Astrocyte (in vitro differentiated cells and primary cell): ENCODE measurements at regions not wholly inside any gene's neighbourhood (a gene's known extent, or its start where the extent isn't known, plus 50 kb on each side); places are given as distances from the start of the nearest gene placed in this dataset.

Source experiments
- DNase-seq: peaks from one replicate; pipeline ENCODE4 v3.0.0-alpha.2; 2010; ENCODE audit warnings: low read depth
- FAIRE-seq: peaks from 2 replicates; lab custom pipeline; 2011; peaks lifted over from hg19 to GRCh38; lab: Jason Lieb, UNC
- H2AFZ ChIP-seq: 2 replicates; pipeline ENCODE4 v1.6.0; 2012; ENCODE audit warnings: low read depth, low read length, inconsistent platforms
- H3K27ac ChIP-seq: 2 replicates; pipeline ENCODE4 v1.5.1; 2011; ENCODE audit warnings: low read depth, low read length, inconsistent platforms
- H3K27me3 ChIP-seq: 2 replicates; pipeline ENCODE4 v1.6.0; 2011; ENCODE audit warnings: low read length, inconsistent platforms; ENCODE audit not compliant: insufficient read depth
- H3K36me3 ChIP-seq: 2 replicates; pipeline ENCODE4 v1.5.1; 2011; ENCODE audit warnings: low read length, inconsistent platforms; ENCODE audit not compliant: insufficient read depth
- H3K4me1 ChIP-seq: 2 replicates; pipeline ENCODE4 v1.5.1; 2011; ENCODE audit warnings: low read length, inconsistent platforms; ENCODE audit not compliant: insufficient read depth
- H3K4me2 ChIP-seq: 2 replicates; pipeline ENCODE4 v1.6.0; 2012; ENCODE audit warnings: low read length, inconsistent platforms
- H3K4me3 ChIP-seq: 2 replicates; pipeline ENCODE4 v1.5.1; 2011; ENCODE audit warnings: low read depth, mild to moderate bottlenecking, low read length, inconsistent platforms; ENCODE audit not compliant: insufficient read depth
- H3K79me2 ChIP-seq: 2 replicates; pipeline ENCODE4 v1.6.0; 2012; ENCODE audit warnings: mild to moderate bottlenecking, low read length, inconsistent platforms; ENCODE audit not compliant: insufficient read depth
- H3K9ac ChIP-seq: 2 replicates; pipeline ENCODE4 v1.6.0; 2012; ENCODE audit warnings: mild to moderate bottlenecking, low read length, inconsistent platforms
- H3K9me3 ChIP-seq: 2 replicates; pipeline ENCODE4 v1.5.1; 2012; ENCODE audit warnings: low read depth, mild to moderate bottlenecking, low read length, inconsistent platforms; ENCODE audit not compliant: insufficient read depth
- H4K20me1 ChIP-seq: 2 replicates; pipeline ENCODE4 v1.6.0; 2012; ENCODE audit warnings: low read length, inconsistent platforms; ENCODE audit not compliant: insufficient read depth
- H3K27ac Mint-ChIP-seq: one replicate; pipeline ENCODE4 v1.8.0; 2021; ENCODE audit warnings: mild to moderate bottlenecking, mixed read lengths; ENCODE audit not compliant: unreplicated experiment
- H3K27me3 Mint-ChIP-seq: one replicate; pipeline ENCODE4 v1.8.0; 2021; ENCODE audit warnings: low read depth, mixed read lengths; ENCODE audit not compliant: unreplicated experiment
- H3K36me3 Mint-ChIP-seq: one replicate; pipeline ENCODE4 v1.8.0; 2021; ENCODE audit warnings: low read depth, mixed read lengths; ENCODE audit not compliant: unreplicated experiment
- H3K4me1 Mint-ChIP-seq: one replicate; pipeline ENCODE4 v1.8.0; 2021; ENCODE audit warnings: low read depth, mixed read lengths; ENCODE audit not compliant: unreplicated experiment
- H3K4me3 Mint-ChIP-seq: one replicate; pipeline ENCODE4 v1.8.0; 2021; ENCODE audit warnings: mild to moderate bottlenecking, moderate library complexity, mixed read lengths; ENCODE audit not compliant: unreplicated experiment
- H3K9me3 Mint-ChIP-seq: one replicate; pipeline ENCODE4 v1.8.0; 2021; ENCODE audit warnings: mild to moderate bottlenecking, mixed read lengths; ENCODE audit not compliant: unreplicated experiment
- CTCF ChIP-seq: IDR thresholded peaks from 2 replicates; pipeline ENCODE4 v1.5.1; 2011; ENCODE audit warnings: low read depth, mild to moderate bottlenecking, inconsistent platforms, low read length, moderate library complexity; ENCODE audit not compliant: insufficient read depth
- EZH2 ChIP-seq: IDR thresholded peaks from 2 replicates; pipeline ENCODE4 v1.6.1; 2012; ENCODE audit warnings: mild to moderate bottlenecking, low read length, inconsistent platforms; ENCODE audit not compliant: insufficient read depth

DNA sequence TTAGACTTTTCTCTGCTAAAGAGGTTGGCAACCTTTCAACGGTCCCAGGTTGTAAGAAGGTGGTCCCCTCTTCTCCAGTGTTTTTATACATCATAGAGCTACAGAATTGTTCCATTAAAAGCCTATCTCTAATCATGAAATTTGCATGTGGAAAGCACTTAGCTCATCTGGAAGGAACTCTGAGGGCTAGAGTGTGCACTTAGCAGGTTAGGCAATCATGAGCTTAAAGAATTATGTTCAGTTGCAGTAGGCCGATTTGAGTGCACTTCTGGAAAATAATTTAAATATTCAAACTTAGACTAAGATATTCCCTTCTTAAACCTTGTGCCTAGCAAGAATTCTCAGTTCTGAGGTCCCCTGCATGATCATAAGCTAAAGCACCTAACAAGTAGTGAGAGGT is 468.7 kb downstream of the SPATA31D1 start:
- Mint-ChIP-seq H3K27me3 (no peaks in the 10 kb centered on the region), H3K36me3 (no peaks in the 10 kb centered on the region), H3K27ac (no peak overlapping the region), H3K4me1 (peaks cover 8% of the 10 kb centered on the region), H3K9me3 (no peaks in the 10 kb centered on the region), H3K4me3 (no peak overlapping the region)
- Histone ChIP-seq H3K4me2 (no peak overlapping the region), H3K79me2 (no peaks in the 10 kb centered on the region), H3K9ac (no peak overlapping the region), H3K27me3 (no peaks in the 10 kb centered on the region), H3K4me1 (no peaks in the 10 kb centered on the region), H3K4me3 (no peak overlapping the region), H3K36me3 (no peaks in the 10 kb centered on the region), H3K9me3 (no peaks in the 10 kb centered on the region), H4K20me1 (no peaks in the 10 kb centered on the region), H3K27ac (no peak overlapping the region), H2AFZ (no peak overlapping the region)
- DNase-seq = no peak
- FAIRE-seq = no peak
- TF ChIP-seq CTCF = no peak
- TF ChIP-seq EZH2 = no peak

GRCh38 chr9:82457891-82458290 is 469.3 kb downstream of the SPATA31D1 start:
- H3K9me3 Mint-ChIP-seq = no peaks in the 10 kb centered on the region
- FAIRE-seq (no peak), DNase-seq (no peak)
- no peaks in the 10 kb centered on the region for H3K27me3 Mint-ChIP-seq
- Histone ChIP-seq H3K9ac (no peak overlapping the region), H3K4me1 (no peaks in the 10 kb centered on the region), H3K9me3 (no peaks in the 10 kb centered on the region), H3K79me2 (no peaks in the 10 kb centered on the region), H4K20me1 (no peaks in the 10 kb centered on the region), H3K36me3 (no peaks in the 10 kb centered on the region), H3K27ac (no peak overlapping the region), H3K4me3 (no peak overlapping the region), H3K27me3 (no peaks in the 10 kb centered on the region), H2AFZ (no peak overlapping the region), H3K4me2 (no peak overlapping the region)
- no peaks in the 10 kb centered on the region for H3K36me3 Mint-ChIP-seq
- H3K4me1 Mint-ChIP-seq = peaks cover 8% of the 10 kb centered on the region
- H3K4me3 Mint-ChIP-seq = no peak overlapping the region
- no peak for TF ChIP-seq EZH2
- TF ChIP-seq CTCF = no peak
- no peak overlapping the region for H3K27ac Mint-ChIP-seq

DNA sequence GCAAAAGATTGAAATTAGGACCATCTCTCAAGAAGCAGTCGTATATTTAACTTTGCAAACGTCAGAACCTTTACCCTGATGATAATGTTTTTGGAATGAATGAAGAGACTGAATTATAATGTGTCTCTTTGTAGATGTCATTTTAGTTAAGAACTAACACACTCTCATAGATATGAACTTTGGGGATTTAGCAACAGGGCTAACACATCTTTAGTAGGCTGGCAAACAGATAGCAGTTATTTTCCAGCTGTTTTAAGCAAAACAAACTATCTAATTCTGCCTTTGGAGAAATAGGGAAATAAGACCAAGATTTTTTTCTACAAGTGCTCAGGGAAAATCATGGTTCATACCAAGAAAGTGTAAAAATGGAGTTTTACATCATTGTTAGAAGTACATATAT is 469.7 kb downstream of the SPATA31D1 start:
- H3K27me3 Mint-ChIP-seq = no peaks in the 10 kb centered on the region
- DNase-seq (no peak), FAIRE-seq (no peak)
- no peaks in the 10 kb centered on the region for H3K79me2 ChIP-seq
- no peak overlapping the region for H3K27ac ChIP-seq
- H3K4me2 ChIP-seq = no peak overlapping the region
- H2AFZ ChIP-seq = no peak overlapping the region
- no peaks in the 10 kb centered on the region for H3K27me3 ChIP-seq
- H3K9ac ChIP-seq = no peak overlapping the region
- no peaks in the 10 kb centered on the region for H3K4me1 ChIP-seq
- peaks cover 8% of the 10 kb centered on the region for H3K4me1 Mint-ChIP-seq
- H3K4me3 ChIP-seq = no peak overlapping the region
- H4K20me1 ChIP-seq = no peaks in the 10 kb centered on the region
- no peak overlapping the region for H3K27ac Mint-ChIP-seq
- H3K4me3 Mint-ChIP-seq = no peak overlapping the region
- no peaks in the 10 kb centered on the region for H3K9me3 ChIP-seq
- H3K36me3 Mint-ChIP-seq = no peaks in the 10 kb centered on the region
- TF ChIP-seq CTCF (no peak), EZH2 (no peak)
- no peaks in the 10 kb centered on the region for H3K36me3 ChIP-seq
- no peaks in the 10 kb centered on the region for H3K9me3 Mint-ChIP-seq
